Smooth muscle cell (in vitro differentiated cells): ENCODE measurements at regions not wholly inside any gene's neighbourhood (a gene's known extent, or its start where the extent isn't known, plus 50 kb on each side); places are given as distances from the start of the nearest gene placed in this dataset.

ENCODE experiments used
- DNase-seq: peaks from one replicate; lab custom pipeline; 2025; ENCODE audit not compliant: unreplicated experiment; lab: John Stamatoyannopoulos, UW
- H2AFZ ChIP-seq: fragments of 200-600 bp; sonication (generic); 2 replicates; pipeline ENCODE4 v1.6.0; 2016; ENCODE audit warnings: antibody characterized with exemption, low read depth, mild to moderate bottlenecking
- H3F3A ChIP-seq: fragments of 200-600 bp; sonication (generic); 2 replicates; pipeline ENCODE4 v1.6.0; 2017; ENCODE audit warnings: antibody characterized with exemption, low read depth
- H3K27ac ChIP-seq: fragments of 200-600 bp; sonication (generic); 2 replicates; pipeline ENCODE4 v1.5.1; 2016; ENCODE audit warnings: low read depth, mild to moderate bottlenecking
- H3K27me3 ChIP-seq: fragments of 200-600 bp; sonication (generic); 2 replicates; pipeline ENCODE4 v1.6.1; 2016; ENCODE audit warnings: low read depth, mild to moderate bottlenecking
- H3K36me3 ChIP-seq: fragments of 200-600 bp; sonication (generic); 2 replicates; pipeline ENCODE4 v1.5.1; 2016; ENCODE audit warnings: low read depth
- H3K4me1 ChIP-seq: fragments of 200-600 bp; sonication (generic); 2 replicates; pipeline ENCODE4 v1.5.1; 2016; ENCODE audit warnings: low read depth
- H3K4me2 ChIP-seq: fragments of 200-600 bp; sonication (generic); 2 replicates; pipeline ENCODE4 v1.6.0; 2016; ENCODE audit warnings: mild to moderate bottlenecking
- H3K4me3 ChIP-seq: fragments of 200-600 bp; sonication (generic); 2 replicates; pipeline ENCODE4 v1.5.1; 2016; ENCODE audit warnings: mild to moderate bottlenecking
- H3K79me2 ChIP-seq: fragments of 200-600 bp; sonication (generic); 2 replicates; pipeline ENCODE4 v1.6.0; 2016; ENCODE audit warnings: low read depth, mild to moderate bottlenecking
- H3K9ac ChIP-seq: fragments of 200-600 bp; sonication (generic); 2 replicates; pipeline ENCODE4 v1.6.0; 2016; ENCODE audit warnings: low read depth
- H3K9me3 ChIP-seq: fragments of 200-600 bp; sonication (generic); replicated peaks from 2 replicates; pipeline ENCODE4 v1.5.1; 2016; ENCODE audit warnings: low read depth
- H4K20me1 ChIP-seq: fragments of 200-600 bp; sonication (generic); 2 replicates; pipeline ENCODE4 v1.6.0; 2016; ENCODE audit warnings: low read depth
- WGBS: methylation state at CpG from one replicate; pipeline ENCODE4 v1.1.7; 2016; ENCODE audit warnings: low lambda C conversion rate; 5-methylcytosine and 5-hydroxymethylcytosine counted together
- TF ChIP-seq, protein P1 (sequence below): fragments of 200-600 bp; sonication (generic); IDR thresholded peaks from 2 replicates; pipeline ENCODE4 v1.5.1; 2017; ENCODE audit warnings: borderline replicate concordance, mild to moderate bottlenecking, antibody characterized with exemption; ENCODE audit not compliant: insufficient read depth, poor library complexity, severe bottlenecking

DNA sequence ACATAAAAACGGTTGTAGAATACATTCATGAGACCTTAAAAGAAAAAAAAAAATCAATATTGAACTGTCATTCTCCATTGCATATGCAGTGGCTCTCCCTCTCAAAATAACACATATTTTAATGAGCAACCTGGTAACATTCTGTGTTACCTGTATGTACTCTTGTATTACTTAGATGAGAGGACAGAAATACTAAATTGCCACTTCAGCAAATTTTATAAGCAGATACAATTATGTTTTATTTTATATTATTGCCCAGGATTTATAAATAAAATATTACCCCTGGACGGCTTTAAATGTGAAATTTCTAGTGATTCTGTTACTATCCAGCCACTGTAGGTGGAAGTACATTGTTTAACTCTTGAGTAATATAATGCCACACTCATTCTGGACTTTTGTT lies 463.2 kb upstream of the ROBO1 start:
- Histone ChIP-seq H3K9me3 (no peaks in the 10 kb centered on the region), H2AFZ (no peak overlapping the region), H3K36me3 (no peaks in the 10 kb centered on the region), H3K4me2 (no peak overlapping the region), H4K20me1 (no peaks in the 10 kb centered on the region), H3K27ac (no peak overlapping the region), H3K79me2 (no peaks in the 10 kb centered on the region), H3K4me3 (no peak overlapping the region), H3K4me1 (peaks cover 10% of the 10 kb centered on the region), H3K27me3 (no peaks in the 10 kb centered on the region), H3K9ac (no peak overlapping the region), H3F3A (no peaks in the 10 kb centered on the region)
- no peak for DNase-seq
- TF ChIP-seq, protein P1, sequence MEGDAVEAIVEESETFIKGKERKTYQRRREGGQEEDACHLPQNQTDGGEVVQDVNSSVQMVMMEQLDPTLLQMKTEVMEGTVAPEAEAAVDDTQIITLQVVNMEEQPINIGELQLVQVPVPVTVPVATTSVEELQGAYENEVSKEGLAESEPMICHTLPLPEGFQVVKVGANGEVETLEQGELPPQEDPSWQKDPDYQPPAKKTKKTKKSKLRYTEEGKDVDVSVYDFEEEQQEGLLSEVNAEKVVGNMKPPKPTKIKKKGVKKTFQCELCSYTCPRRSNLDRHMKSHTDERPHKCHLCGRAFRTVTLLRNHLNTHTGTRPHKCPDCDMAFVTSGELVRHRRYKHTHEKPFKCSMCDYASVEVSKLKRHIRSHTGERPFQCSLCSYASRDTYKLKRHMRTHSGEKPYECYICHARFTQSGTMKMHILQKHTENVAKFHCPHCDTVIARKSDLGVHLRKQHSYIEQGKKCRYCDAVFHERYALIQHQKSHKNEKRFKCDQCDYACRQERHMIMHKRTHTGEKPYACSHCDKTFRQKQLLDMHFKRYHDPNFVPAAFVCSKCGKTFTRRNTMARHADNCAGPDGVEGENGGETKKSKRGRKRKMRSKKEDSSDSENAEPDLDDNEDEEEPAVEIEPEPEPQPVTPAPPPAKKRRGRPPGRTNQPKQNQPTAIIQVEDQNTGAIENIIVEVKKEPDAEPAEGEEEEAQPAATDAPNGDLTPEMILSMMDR: no peak
- 82% methylated on average over 2 of the region's 2 CpGs for WGBS

DNA sequence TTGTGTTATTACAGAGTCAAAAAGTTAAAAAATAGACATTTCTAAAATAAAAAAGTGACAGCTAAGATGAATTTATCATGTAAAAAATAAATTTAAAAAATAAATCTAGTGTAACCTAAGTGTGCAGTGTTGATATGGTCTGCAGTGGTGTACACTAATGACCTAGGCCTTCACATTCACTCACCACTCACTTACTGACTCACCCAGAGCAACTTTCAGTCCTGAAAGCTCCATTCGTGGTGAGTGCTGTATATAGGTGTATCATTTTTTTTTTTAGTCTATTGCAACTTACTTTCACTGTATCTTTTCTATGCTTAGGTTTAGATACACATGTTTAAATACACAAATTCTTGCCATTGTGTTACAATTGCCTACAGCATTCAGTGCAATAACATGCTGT lies 459.4 kb upstream of the ROBO1 start:
- Histone ChIP-seq H2AFZ (no peak overlapping the region), H3F3A (no peaks in the 10 kb centered on the region), H3K27me3 (no peaks in the 10 kb centered on the region), H3K9me3 (no peaks in the 10 kb centered on the region), H3K4me1 (no peaks in the 10 kb centered on the region), H4K20me1 (no peaks in the 10 kb centered on the region), H3K36me3 (no peaks in the 10 kb centered on the region), H3K27ac (no peak overlapping the region), H3K9ac (no peak overlapping the region), H3K4me2 (no peak overlapping the region), H3K4me3 (no peak overlapping the region), H3K79me2 (no peaks in the 10 kb centered on the region)
- 59% methylated on average over 1 of the region's 1 CpG for WGBS
- no peak for DNase-seq
- TF ChIP-seq, protein P1: no peak

DNA sequence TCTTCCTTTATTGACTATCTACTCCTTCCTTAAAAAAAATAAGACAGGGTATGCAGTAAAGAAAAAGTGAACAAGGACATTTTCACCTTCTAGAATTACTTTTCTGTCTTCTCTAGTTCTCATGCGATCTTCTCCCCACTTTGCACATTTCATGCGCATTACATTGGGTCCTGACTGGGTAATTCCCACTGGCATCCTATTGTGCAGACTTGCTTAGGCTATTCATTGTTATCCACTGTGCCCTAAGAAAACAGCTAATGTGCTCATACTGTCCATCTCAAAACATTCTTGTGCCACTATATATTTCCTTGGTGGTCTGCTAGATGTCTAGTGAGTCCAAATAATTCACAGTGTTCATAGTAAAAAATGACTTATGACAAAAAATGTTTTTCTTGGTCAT lies 447.4 kb upstream of the ROBO1 start:
- no peaks in the 10 kb centered on the region for H3F3A ChIP-seq
- H3K4me2 ChIP-seq: no peak overlapping the region
- H3K79me2 ChIP-seq: no peaks in the 10 kb centered on the region
- no peaks in the 10 kb centered on the region for H3K4me1 ChIP-seq
- no peak for DNase-seq
- no peak overlapping the region for H3K4me3 ChIP-seq
- no peak overlapping the region for H3K9ac ChIP-seq
- H4K20me1 ChIP-seq: no peaks in the 10 kb centered on the region
- H3K9me3 ChIP-seq: no peaks in the 10 kb centered on the region
- no peaks in the 10 kb centered on the region for H3K27me3 ChIP-seq
- no peak overlapping the region for H2AFZ ChIP-seq
- WGBS: 60% methylated on average over 2 of the region's 2 CpGs
- no peak overlapping the region for H3K27ac ChIP-seq
- TF ChIP-seq, protein P1: no peak
- H3K36me3 ChIP-seq: no peaks in the 10 kb centered on the region

DNA sequence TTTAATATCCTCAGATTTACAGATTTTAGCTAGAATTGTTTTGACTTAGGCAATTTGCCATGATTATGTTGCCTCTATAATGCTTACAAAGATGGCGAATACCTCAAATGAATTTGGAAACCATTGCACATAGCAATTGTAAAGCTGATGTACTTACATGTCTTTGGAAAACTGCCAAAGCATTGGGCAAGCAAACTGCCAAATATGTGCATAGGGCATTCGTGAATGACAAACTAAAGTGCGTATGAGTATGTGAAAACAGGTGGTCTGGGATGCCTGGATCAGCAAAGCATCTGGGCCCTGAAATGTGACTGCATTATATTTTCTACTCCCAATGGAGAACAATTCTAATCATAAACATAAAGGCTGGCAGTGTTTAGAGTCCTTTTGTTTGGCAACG lies 445.3 kb upstream of the ROBO1 start:
- H3K4me2 ChIP-seq: no peak overlapping the region
- H3K9me3 ChIP-seq: no peaks in the 10 kb centered on the region
- no peak overlapping the region for H3K27ac ChIP-seq
- no peaks in the 10 kb centered on the region for H3K4me1 ChIP-seq
- no peaks in the 10 kb centered on the region for H3K79me2 ChIP-seq
- WGBS: 84% methylated on average over 4 of the region's 4 CpGs
- DNase-seq: no peak
- no peak overlapping the region for H3K9ac ChIP-seq
- TF ChIP-seq, protein P1: no peak
- no peak overlapping the region for H3K4me3 ChIP-seq
- H4K20me1 ChIP-seq: no peaks in the 10 kb centered on the region
- H2AFZ ChIP-seq: no peak overlapping the region
- no peaks in the 10 kb centered on the region for H3K27me3 ChIP-seq
- H3K36me3 ChIP-seq: no peaks in the 10 kb centered on the region
- no peaks in the 10 kb centered on the region for H3F3A ChIP-seq
